Tibial nerve (tissue), 4 donors: ENCODE measurements at regions not wholly inside any gene's neighbourhood (a gene's known extent, or its start where the extent isn't known, plus 50 kb on each side); places are given as distances from the start of the nearest gene placed in this dataset.

ENCODE experiments used
- EP300 ChIP-seq, 2 donors: sonication (generic); formaldehyde crosslinking; IDR thresholded peaks; one replicate each; pipeline ENCODE4 v1.6.1; 2017; ENCODE audit warnings: antibody characterized with exemption in 2 of 2, mild to moderate bottlenecking in 1 of 2
- POLR2A ChIP-seq, 2 donors: fragments of 450-650 bp; IDR thresholded peaks; one replicate each; pipeline ENCODE4 v1.6.1; 2017; ENCODE audit warnings: antibody characterized with exemption in 2 of 2, mild to moderate bottlenecking in 2 of 2, moderate library complexity in 2 of 2
- TF ChIP-seq, protein P1 (sequence below), 5 experiments: fragments of 200-600 bp in 3 of 5; fragments of 450-650 bp in 2 of 5; sonication (generic) in 3 of 5; IDR thresholded peaks; one replicate each; pipeline ENCODE4 v1.5.1; 2016 to 2019; ENCODE audit warnings: antibody characterized with exemption in 5 of 5, mild to moderate bottlenecking in 3 of 5, moderate library complexity in 2 of 5

DNA sequence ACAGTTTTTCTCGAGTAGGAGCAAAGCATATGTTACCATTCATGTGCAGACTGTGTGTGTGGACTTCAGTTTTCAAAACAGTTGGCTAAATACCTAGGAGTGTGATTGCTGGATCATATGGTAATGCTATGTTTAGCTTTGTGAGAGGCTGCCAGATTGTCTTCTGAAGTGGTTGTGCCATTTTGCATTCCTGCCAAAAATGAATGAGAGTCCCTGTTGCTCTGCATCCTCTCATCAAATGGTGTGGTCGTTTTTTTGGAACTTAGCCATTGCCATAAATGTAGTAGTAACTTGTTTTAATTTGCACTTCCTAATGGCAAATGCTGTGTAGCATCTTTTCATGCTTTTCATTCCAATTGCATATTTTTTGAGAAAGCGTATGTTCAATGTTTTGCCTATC lies 77.2 kb upstream of the NDN start:
- no peak for TF ChIP-seq POLR2A (IDR thresholded peaks at IDR 0.05)
- TF ChIP-seq, protein P1, sequence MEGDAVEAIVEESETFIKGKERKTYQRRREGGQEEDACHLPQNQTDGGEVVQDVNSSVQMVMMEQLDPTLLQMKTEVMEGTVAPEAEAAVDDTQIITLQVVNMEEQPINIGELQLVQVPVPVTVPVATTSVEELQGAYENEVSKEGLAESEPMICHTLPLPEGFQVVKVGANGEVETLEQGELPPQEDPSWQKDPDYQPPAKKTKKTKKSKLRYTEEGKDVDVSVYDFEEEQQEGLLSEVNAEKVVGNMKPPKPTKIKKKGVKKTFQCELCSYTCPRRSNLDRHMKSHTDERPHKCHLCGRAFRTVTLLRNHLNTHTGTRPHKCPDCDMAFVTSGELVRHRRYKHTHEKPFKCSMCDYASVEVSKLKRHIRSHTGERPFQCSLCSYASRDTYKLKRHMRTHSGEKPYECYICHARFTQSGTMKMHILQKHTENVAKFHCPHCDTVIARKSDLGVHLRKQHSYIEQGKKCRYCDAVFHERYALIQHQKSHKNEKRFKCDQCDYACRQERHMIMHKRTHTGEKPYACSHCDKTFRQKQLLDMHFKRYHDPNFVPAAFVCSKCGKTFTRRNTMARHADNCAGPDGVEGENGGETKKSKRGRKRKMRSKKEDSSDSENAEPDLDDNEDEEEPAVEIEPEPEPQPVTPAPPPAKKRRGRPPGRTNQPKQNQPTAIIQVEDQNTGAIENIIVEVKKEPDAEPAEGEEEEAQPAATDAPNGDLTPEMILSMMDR (IDR thresholded peaks at IDR 0.05), result no peak
- no peak for TF ChIP-seq EP300 (IDR thresholded peaks at IDR 0.05)
